Neural cell (in vitro differentiated cells): ENCODE measurements at regions not wholly inside any gene's neighbourhood (a gene's known extent, or its start where the extent isn't known, plus 50 kb on each side); places are given as distances from the start of the nearest gene placed in this dataset.

ENCODE experiments used
- H2AFZ ChIP-seq: fragments of 200-600, 300-800 bp; sonication (generic), shearing (Covaris generic); 2 replicates; pipeline ENCODE4 v1.6.0; 2014; ENCODE audit warnings: low read depth, mild to moderate bottlenecking, antibody characterized with exemption, low read length, moderate library complexity
- H3F3A ChIP-seq: fragments of 200-600 bp; shearing (Covaris generic); 2 replicates; pipeline ENCODE4 v1.6.1; 2016; ENCODE audit warnings: mild to moderate bottlenecking, moderate library complexity, mixed read lengths, antibody characterized with exemption, low read length; ENCODE audit not compliant: insufficient read depth, poor library complexity, severe bottlenecking
- H3K27ac ChIP-seq: fragments of 200-600, 300-800 bp; sonication (generic), shearing (Covaris generic); 2 replicates; pipeline ENCODE4 v1.5.1; 2014; ENCODE audit warnings: mild to moderate bottlenecking, low read length, moderate library complexity
- H3K27me3 ChIP-seq: fragments of 300-800, 200-600 bp; sonication (generic), shearing (Covaris generic); 2 replicates; pipeline ENCODE4 v1.6.0; 2014; ENCODE audit warnings: mild to moderate bottlenecking, low read depth, low read length, moderate library complexity; ENCODE audit not compliant: insufficient read depth
- H3K36me3 ChIP-seq: fragments of 300-800, 200-600 bp; sonication (generic), shearing (Covaris generic); 2 replicates; pipeline ENCODE4 v1.5.1; 2014; ENCODE audit warnings: mild to moderate bottlenecking, antibody characterized with exemption, low read length, moderate library complexity; ENCODE audit not compliant: insufficient read depth
- H3K4me2 ChIP-seq: fragments of 300-800, 200-600 bp; sonication (generic), shearing (Covaris generic); 2 replicates; pipeline ENCODE4 v1.6.0; 2014; ENCODE audit warnings: mild to moderate bottlenecking, low read length
- H3K4me3 ChIP-seq: fragments of 300-800, 200-600 bp; sonication (generic), shearing (Covaris generic); 2 replicates; pipeline ENCODE4 v1.5.1; 2014; ENCODE audit warnings: mild to moderate bottlenecking, low read length, moderate library complexity
- H3K79me2 ChIP-seq: fragments of 200-600 bp; shearing (Covaris generic); replicated peaks from 2 replicates; pipeline ENCODE4 v1.6.0; 2014; ENCODE audit warnings: mild to moderate bottlenecking, low read length, moderate library complexity; ENCODE audit not compliant: insufficient read depth
- H3K9ac ChIP-seq: fragments of 300-800, 200-600 bp; sonication (generic), shearing (Covaris generic); 2 replicates; pipeline ENCODE4 v1.6.1; 2016; ENCODE audit warnings: mild to moderate bottlenecking, low read length, mixed read lengths
- H3K9me2 ChIP-seq: fragments of 200-600 bp; shearing (Covaris generic); 2 replicates; pipeline ENCODE4 v1.6.1; 2016; ENCODE audit warnings: mild to moderate bottlenecking, low read length, mixed read lengths; ENCODE audit not compliant: insufficient read depth
- H3K9me3 ChIP-seq: fragments of 200-600, 300-800 bp; sonication (generic), shearing (Covaris generic); 2 replicates; pipeline ENCODE4 v1.6.1; 2016; ENCODE audit warnings: mild to moderate bottlenecking, mixed run types, low read length, moderate library complexity, mixed read lengths
- H4K20me1 ChIP-seq: fragments of 200-600 bp; shearing (Covaris generic); 2 replicates; pipeline ENCODE4 v1.6.1; 2016; ENCODE audit warnings: mild to moderate bottlenecking, mixed run types; ENCODE audit not compliant: insufficient read depth
- EP300 ChIP-seq: fragments of 450-650 bp; conservative IDR thresholded peaks from 2 replicates; pipeline ENCODE4 v1.6.1; 2014; ENCODE audit warnings: antibody characterized with exemption, mild to moderate bottlenecking, moderate library complexity; ENCODE audit not compliant: poor library complexity, severe bottlenecking
- EZH2 ChIP-seq: fragments of 200-600, 300-800 bp; shearing (Covaris generic), sonication (generic); IDR thresholded peaks from 2 replicates; pipeline ENCODE4 v1.6.1; 2014; ENCODE audit warnings: antibody characterized with exemption, low read length, borderline replicate concordance, mild to moderate bottlenecking; ENCODE audit not compliant: insufficient read depth, poor library complexity, severe bottlenecking
- MXI1 ChIP-seq: fragments of 450-650 bp; conservative IDR thresholded peaks from 2 replicates; pipeline ENCODE4 v1.6.1; 2014; ENCODE audit warnings: antibody characterized with exemption, mild to moderate bottlenecking; ENCODE audit not compliant: poor library complexity, severe bottlenecking
- POLR2AphosphoS5 ChIP-seq: IDR thresholded peaks from 2 replicates; pipeline ENCODE4 v1.6.1; 2012
- RAD21 ChIP-seq: fragments of 450-650 bp; conservative IDR thresholded peaks from 2 replicates; pipeline ENCODE4 v1.6.1; 2014; ENCODE audit warnings: antibody characterized with exemption, mild to moderate bottlenecking, moderate library complexity
- SMC3 ChIP-seq: fragments of 450-650 bp; conservative IDR thresholded peaks from 2 replicates; pipeline ENCODE4 v1.6.1; 2014; ENCODE audit warnings: antibody characterized with exemption, mild to moderate bottlenecking, moderate library complexity; ENCODE audit not compliant: poor library complexity
- TAF1 ChIP-seq: IDR thresholded peaks from 2 replicates; pipeline ENCODE4 v1.6.1; 2012; ENCODE audit warnings: low read depth
- TF ChIP-seq, protein P1 (sequence below): IDR thresholded peaks from 2 replicates; pipeline ENCODE4 v1.6.1; 2012; ENCODE audit warnings: borderline replicate concordance
- TF ChIP-seq, protein P2 (sequence below): fragments of 450-650 bp; IDR thresholded peaks from 2 replicates; pipeline ENCODE4 v1.5.1; 2014; ENCODE audit warnings: antibody characterized with exemption, mild to moderate bottlenecking, moderate library complexity; ENCODE audit not compliant: poor library complexity, severe bottlenecking

DNA sequence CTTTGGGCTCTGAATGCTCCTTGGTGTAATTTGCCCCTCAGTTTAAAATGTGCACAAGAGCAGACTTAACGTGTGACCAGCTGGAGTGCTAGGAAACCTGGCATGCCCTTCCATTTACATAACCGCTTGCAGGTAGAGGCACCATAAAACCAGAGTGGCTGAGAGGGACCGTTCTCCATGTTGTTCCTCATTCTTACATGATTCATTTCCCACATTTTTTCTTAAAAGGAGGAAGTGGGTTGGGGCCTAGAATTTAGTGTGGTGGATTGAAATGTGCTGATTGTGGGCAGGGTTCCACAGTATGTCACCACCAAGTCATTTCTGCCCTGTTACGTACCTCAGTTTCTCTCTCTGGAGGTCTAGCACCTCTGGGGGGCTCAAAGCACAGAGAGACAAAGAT is 375.8 kb upstream of the VSTM2A start:
- Histone ChIP-seq H3K9me3 (no peaks in the 10 kb centered on the region), H3K27ac (no peak overlapping the region), H3K36me3 (no peaks in the 10 kb centered on the region), H3K27me3 (no peaks in the 10 kb centered on the region), H2AFZ (no peak overlapping the region), H3F3A (no peaks in the 10 kb centered on the region), H3K4me2 (no peak overlapping the region), H3K9me2 (no peaks in the 10 kb centered on the region), H3K9ac (no peak overlapping the region), H3K4me3 (no peak overlapping the region), H3K79me2 (no peaks in the 10 kb centered on the region), H4K20me1 (no peaks in the 10 kb centered on the region)
- TF ChIP-seq TAF1: no peak

DNA sequence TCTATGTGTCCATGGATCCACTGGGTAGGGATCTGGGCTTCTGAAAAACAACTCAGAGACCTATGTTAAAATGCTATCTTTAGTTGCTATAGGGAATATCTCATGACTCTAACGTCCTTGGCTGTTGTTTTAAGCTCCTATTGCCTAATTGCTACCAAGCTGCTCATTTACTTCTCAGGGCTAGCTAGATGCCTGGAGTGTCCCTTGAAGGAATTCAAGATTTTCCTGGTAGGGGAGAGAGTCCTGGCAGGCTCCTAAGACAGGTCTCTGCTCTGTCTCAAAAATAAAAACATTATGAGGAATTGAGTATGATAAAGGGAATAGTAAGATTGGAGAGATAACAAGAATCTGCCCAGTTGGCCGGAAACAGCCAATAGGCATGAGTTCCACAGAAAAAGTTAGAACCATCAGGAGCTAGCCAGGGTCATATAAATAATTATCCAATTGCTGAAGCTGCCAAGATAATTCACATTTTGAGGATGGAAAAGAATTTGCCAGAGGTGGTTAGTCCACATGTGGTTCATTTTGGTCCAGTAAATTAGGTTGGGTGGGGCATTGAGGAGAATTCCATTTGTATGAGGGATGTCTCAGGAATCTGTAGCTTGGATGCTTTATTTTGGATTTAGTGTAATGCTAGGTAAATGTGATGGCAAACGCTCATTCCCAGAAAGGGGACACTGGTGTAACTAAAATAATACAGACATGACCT is 362.7 kb upstream of the VSTM2A start:
- TF ChIP-seq MXI1 (no peak), EZH2 (no peak), EP300 (no peak), RAD21 (no peak), SMC3 (no peak), TAF1 (no peak), POLR2AphosphoS5 (no peak)
- TF ChIP-seq, protein P1, sequence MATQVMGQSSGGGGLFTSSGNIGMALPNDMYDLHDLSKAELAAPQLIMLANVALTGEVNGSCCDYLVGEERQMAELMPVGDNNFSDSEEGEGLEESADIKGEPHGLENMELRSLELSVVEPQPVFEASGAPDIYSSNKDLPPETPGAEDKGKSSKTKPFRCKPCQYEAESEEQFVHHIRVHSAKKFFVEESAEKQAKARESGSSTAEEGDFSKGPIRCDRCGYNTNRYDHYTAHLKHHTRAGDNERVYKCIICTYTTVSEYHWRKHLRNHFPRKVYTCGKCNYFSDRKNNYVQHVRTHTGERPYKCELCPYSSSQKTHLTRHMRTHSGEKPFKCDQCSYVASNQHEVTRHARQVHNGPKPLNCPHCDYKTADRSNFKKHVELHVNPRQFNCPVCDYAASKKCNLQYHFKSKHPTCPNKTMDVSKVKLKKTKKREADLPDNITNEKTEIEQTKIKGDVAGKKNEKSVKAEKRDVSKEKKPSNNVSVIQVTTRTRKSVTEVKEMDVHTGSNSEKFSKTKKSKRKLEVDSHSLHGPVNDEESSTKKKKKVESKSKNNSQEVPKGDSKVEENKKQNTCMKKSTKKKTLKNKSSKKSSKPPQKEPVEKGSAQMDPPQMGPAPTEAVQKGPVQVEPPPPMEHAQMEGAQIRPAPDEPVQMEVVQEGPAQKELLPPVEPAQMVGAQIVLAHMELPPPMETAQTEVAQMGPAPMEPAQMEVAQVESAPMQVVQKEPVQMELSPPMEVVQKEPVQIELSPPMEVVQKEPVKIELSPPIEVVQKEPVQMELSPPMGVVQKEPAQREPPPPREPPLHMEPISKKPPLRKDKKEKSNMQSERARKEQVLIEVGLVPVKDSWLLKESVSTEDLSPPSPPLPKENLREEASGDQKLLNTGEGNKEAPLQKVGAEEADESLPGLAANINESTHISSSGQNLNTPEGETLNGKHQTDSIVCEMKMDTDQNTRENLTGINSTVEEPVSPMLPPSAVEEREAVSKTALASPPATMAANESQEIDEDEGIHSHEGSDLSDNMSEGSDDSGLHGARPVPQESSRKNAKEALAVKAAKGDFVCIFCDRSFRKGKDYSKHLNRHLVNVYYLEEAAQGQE: no peak
- TF ChIP-seq, protein P2, sequence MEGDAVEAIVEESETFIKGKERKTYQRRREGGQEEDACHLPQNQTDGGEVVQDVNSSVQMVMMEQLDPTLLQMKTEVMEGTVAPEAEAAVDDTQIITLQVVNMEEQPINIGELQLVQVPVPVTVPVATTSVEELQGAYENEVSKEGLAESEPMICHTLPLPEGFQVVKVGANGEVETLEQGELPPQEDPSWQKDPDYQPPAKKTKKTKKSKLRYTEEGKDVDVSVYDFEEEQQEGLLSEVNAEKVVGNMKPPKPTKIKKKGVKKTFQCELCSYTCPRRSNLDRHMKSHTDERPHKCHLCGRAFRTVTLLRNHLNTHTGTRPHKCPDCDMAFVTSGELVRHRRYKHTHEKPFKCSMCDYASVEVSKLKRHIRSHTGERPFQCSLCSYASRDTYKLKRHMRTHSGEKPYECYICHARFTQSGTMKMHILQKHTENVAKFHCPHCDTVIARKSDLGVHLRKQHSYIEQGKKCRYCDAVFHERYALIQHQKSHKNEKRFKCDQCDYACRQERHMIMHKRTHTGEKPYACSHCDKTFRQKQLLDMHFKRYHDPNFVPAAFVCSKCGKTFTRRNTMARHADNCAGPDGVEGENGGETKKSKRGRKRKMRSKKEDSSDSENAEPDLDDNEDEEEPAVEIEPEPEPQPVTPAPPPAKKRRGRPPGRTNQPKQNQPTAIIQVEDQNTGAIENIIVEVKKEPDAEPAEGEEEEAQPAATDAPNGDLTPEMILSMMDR: no peak
- Histone ChIP-seq H2AFZ (no peak overlapping the region), H3K4me3 (no peak overlapping the region), H3K4me2 (no peak overlapping the region), H3K9me3 (no peaks in the 10 kb centered on the region), H3K79me2 (no peaks in the 10 kb centered on the region), H3K27ac (no peak overlapping the region), H3K9ac (no peak overlapping the region), H3K27me3 (no peaks in the 10 kb centered on the region), H4K20me1 (no peaks in the 10 kb centered on the region), H3K36me3 (no peaks in the 10 kb centered on the region), H3K9me2 (no peaks in the 10 kb centered on the region), H3F3A (no peaks in the 10 kb centered on the region)

DNA sequence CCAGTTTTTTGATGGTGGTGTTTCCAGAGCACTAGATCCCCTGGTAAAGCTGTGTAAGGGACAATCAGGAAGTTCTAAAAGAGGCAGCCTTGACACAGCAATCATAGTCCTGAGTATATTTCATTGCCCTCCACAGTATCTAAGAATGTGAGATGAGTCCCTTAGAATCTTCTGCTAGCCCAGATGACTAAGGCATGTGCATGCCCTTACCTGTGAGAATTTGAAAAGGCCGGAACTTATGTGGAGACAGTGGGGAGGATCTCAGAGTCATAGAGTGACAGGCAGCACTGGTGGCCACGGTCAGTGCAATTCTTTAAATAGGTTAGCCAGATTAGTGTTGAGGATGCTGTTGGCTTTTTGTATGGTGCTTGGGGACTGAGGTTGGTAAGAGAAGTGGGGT is 361.4 kb upstream of the VSTM2A start:
- Histone ChIP-seq H3K9me2 (no peaks in the 10 kb centered on the region), H2AFZ (no peak overlapping the region), H3K4me2 (no peak overlapping the region)

More for the DNA sequence above, 361.4 kb upstream of the VSTM2A start:
- Histone ChIP-seq H3K36me3 (no peaks in the 10 kb centered on the region), H3K27ac (no peak overlapping the region), H3K9ac (no peak overlapping the region), H3F3A (no peaks in the 10 kb centered on the region), H3K9me3 (no peaks in the 10 kb centered on the region), H3K79me2 (no peaks in the 10 kb centered on the region), H4K20me1 (no peaks in the 10 kb centered on the region), H3K4me3 (no peak overlapping the region), H3K27me3 (no peaks in the 10 kb centered on the region)
- TF ChIP-seq SMC3 (no peak), MXI1 (no peak)
- TF ChIP-seq, protein P1: no peak
